Progenitor cell of endocrine pancreas (in vitro differentiated cells): ENCODE measurements at regions not wholly inside any gene's neighbourhood (a gene's known extent, or its start where the extent isn't known, plus 50 kb on each side); places are given as distances from the start of the nearest gene placed in this dataset.

ENCODE experiments used
- DNase-seq: peaks from one replicate; pipeline ENCODE4 v3.0.0; 2021; ENCODE audit warnings: low spot score; ENCODE audit not compliant: unreplicated experiment
- H3K27ac Mint-ChIP-seq: 2 replicates; pipeline ENCODE4 v1.8.0; 2021; ENCODE audit warnings: mild to moderate bottlenecking, moderate library complexity, mixed read lengths
- H3K27me3 Mint-ChIP-seq: 2 replicates; pipeline ENCODE4 v1.8.0; 2021; ENCODE audit warnings: mixed read lengths
- H3K36me3 Mint-ChIP-seq: 2 replicates; pipeline ENCODE4 v1.8.0; 2022; ENCODE audit warnings: mixed read lengths; ENCODE audit not compliant: insufficient read depth
- H3K4me1 Mint-ChIP-seq: 2 replicates; pipeline ENCODE4 v1.8.0; 2021; ENCODE audit warnings: low read depth, mixed read lengths
- H3K4me3 Mint-ChIP-seq: 2 replicates; pipeline ENCODE4 v1.8.0; 2021; ENCODE audit warnings: low read depth, mild to moderate bottlenecking, moderate library complexity, mixed read lengths
- H3K9me3 Mint-ChIP-seq: 2 replicates; pipeline ENCODE4 v1.8.0; 2021; ENCODE audit warnings: low read depth, mixed read lengths
- CTCF ChIP-seq: fragments of 200-600 bp; sonication (generic); IDR thresholded peaks from one replicate; pipeline ENCODE4 v1.5.0; 2021; ENCODE audit warnings: antibody characterized with exemption, mild to moderate bottlenecking; ENCODE audit not compliant: unreplicated experiment

- Mint-ChIP-seq H3K27ac (no peak overlapping the region), H3K4me3 (no peak overlapping the region), H3K27me3 (peaks cover 6% of the 10 kb centered on the region), H3K36me3 (no peaks in the 10 kb centered on the region), H3K4me1 (peaks cover 3% of the 10 kb centered on the region), H3K9me3 (no peaks in the 10 kb centered on the region)
- TF ChIP-seq CTCF = no peak
- DNase-seq = no peak
Measured at GRCh38 chr9:82337351-82337750, 348.8 kb downstream of the SPATA31D1 start.

- Mint-ChIP-seq H3K27ac (no peak overlapping the region), H3K36me3 (peaks cover 5% of the 10 kb centered on the region), H3K9me3 (peaks cover 14% of the 10 kb centered on the region), H3K4me3 (no peak overlapping the region), H3K4me1 (peaks cover 3% of the 10 kb centered on the region), H3K27me3 (peaks cover 6% of the 10 kb centered on the region)
- no peak for TF ChIP-seq CTCF
- DNase-seq = no peak
Measured at GRCh38 chr9:82342046-82342445, 353.5 kb downstream of the SPATA31D1 start.

- peaks cover 3% of the 10 kb centered on the region for H3K4me1 Mint-ChIP-seq
Measured at GRCh38 chr9:82346040-82346439, 357.5 kb downstream of the SPATA31D1 start.

GRCh38 chr9:82353631-82354278, 365.2 kb downstream of the SPATA31D1 start:
- H3K36me3 Mint-ChIP-seq = no peaks in the 10 kb centered on the region
- TF ChIP-seq CTCF = no peak
- H3K9me3 Mint-ChIP-seq = peaks cover 6% of the 10 kb centered on the region
- H3K4me1 Mint-ChIP-seq = no peaks in the 10 kb centered on the region
- H3K27ac Mint-ChIP-seq = no peak overlapping the region
- DNase-seq = no peak
- H3K4me3 Mint-ChIP-seq = no peak overlapping the region
- H3K27me3 Mint-ChIP-seq = peaks cover 3% of the 10 kb centered on the region

More at GRCh38 chr9:82346040-82346439, 357.5 kb downstream of the SPATA31D1 start:
- H3K4me3 Mint-ChIP-seq = no peak overlapping the region
- H3K27ac Mint-ChIP-seq = no peak overlapping the region
- no peak for TF ChIP-seq CTCF
- peaks cover 7% of the 10 kb centered on the region for H3K36me3 Mint-ChIP-seq
- H3K9me3 Mint-ChIP-seq = peaks cover 24% of the 10 kb centered on the region
- H3K27me3 Mint-ChIP-seq = no peaks in the 10 kb centered on the region
- DNase-seq = no peak

GRCh38 chr9:82354279-82354659, 365.7 kb downstream of the SPATA31D1 start:
- TF ChIP-seq CTCF = no peak
- Mint-ChIP-seq H3K4me1 (no peaks in the 10 kb centered on the region), H3K36me3 (no peaks in the 10 kb centered on the region), H3K4me3 (no peak overlapping the region), H3K27me3 (peaks cover 3% of the 10 kb centered on the region), H3K9me3 (peaks cover under 1% of the 10 kb centered on the region), H3K27ac (no peak overlapping the region)
- DNase-seq = no peak
